H1 (cell line): ENCODE measurements at regions not wholly inside any gene's neighbourhood (a gene's known extent, or its start where the extent isn't known, plus 50 kb on each side); places are given as distances from the start of the nearest gene placed in this dataset.

ENCODE experiments used
- CTCF ChIA-PET: fragments of 300-600 bp; sonication (Branson Sonifier 250); formaldehyde crosslinking; loops from one replicate; lab custom pipeline; 2021; ENCODE audit not compliant: partially characterized antibody; lab: Charles Lee
- POLR2A ChIA-PET: fragments of 300-600 bp; sonication (Branson Sonifier 250); formaldehyde crosslinking; loops from one replicate; lab custom pipeline; 2021; ENCODE audit warnings: inconsistent platforms; ENCODE audit not compliant: partially characterized antibody; lab: Charles Lee
- DNase-seq, 2 experiments: peaks; one replicate each; pipeline versions ENCODE4 v3.0.0 to v3.0.0-alpha.2; 2010 to 2022; ENCODE audit warnings: low spot score in 2 of 2, low read depth in 1 of 2, mixed read lengths in 1 of 2
- FAIRE-seq: peaks from 2 replicates; lab custom pipeline; 2011; peaks lifted over from hg19 to GRCh38; lab: Jason Lieb, UNC
- H2AFZ ChIP-seq: 2 replicates; pipeline ENCODE4 v1.8.1; 2012; ENCODE audit warnings: low read length, inconsistent platforms
- H2AK5ac ChIP-seq: 2 replicates; pipeline ENCODE4 v1.6.1; 2013; ENCODE audit warnings: low read depth, low read length
- H2BK120ac ChIP-seq: replicated peaks from 2 replicates; pipeline ENCODE3; 2013; ENCODE audit warnings: low read depth, low read length, inconsistent platforms
- H2BK12ac ChIP-seq: 2 replicates; pipeline ENCODE4 v1.6.1; 2013; ENCODE audit warnings: low read depth, low read length
- H2BK15ac ChIP-seq: 2 replicates; pipeline ENCODE4 v1.6.1; 2013; ENCODE audit warnings: low read length
- H2BK20ac ChIP-seq: 2 replicates; pipeline ENCODE4 v1.6.1; 2013; ENCODE audit warnings: low read length
- H2BK5ac ChIP-seq: 2 replicates; pipeline ENCODE4 v1.6.1; 2013; ENCODE audit warnings: low read depth, low read length
- H3K14ac ChIP-seq: 2 replicates; pipeline ENCODE4 v1.6.1; 2013; ENCODE audit warnings: inconsistent platforms; ENCODE audit not compliant: insufficient read length
- H3K18ac ChIP-seq: 2 replicates; pipeline ENCODE4 v1.6.1; 2013; ENCODE audit warnings: low read length; ENCODE audit errors: extremely low read depth
- H3K23ac ChIP-seq: 2 replicates; pipeline ENCODE4 v1.6.1; 2013; ENCODE audit warnings: inconsistent platforms; ENCODE audit not compliant: insufficient read length
- H3K23me2 ChIP-seq: 2 replicates; pipeline ENCODE4 v1.6.1; 2013; ENCODE audit warnings: low read depth, low read length
- H3K27ac ChIP-seq: 2 replicates; pipeline ENCODE4 v1.6.1; 2011; ENCODE audit warnings: low read depth, low read length, inconsistent platforms
- H3K27me3 ChIP-seq, 4 experiments: replicated peaks in 1 of 4; 1 replicate in 1 of 4; 2 replicates in 3 of 4; pipeline versions ENCODE4 v1.6.1 to v1.8.1; 2011 to 2013; ENCODE audit warnings: low read length in 3 of 4, mild to moderate bottlenecking in 3 of 4, inconsistent platforms in 2 of 4, mixed read lengths in 2 of 4, moderate library complexity in 1 of 4; ENCODE audit not compliant: control insufficient read depth in 3 of 4, insufficient read depth in 3 of 4; ENCODE audit errors: extremely low read depth in 1 of 4
- H3K36me3 ChIP-seq, 4 experiments: 2 replicates each; pipeline versions ENCODE4 v1.6.1 to v1.8.1; 2011 to 2013; ENCODE audit warnings: mild to moderate bottlenecking in 4 of 4, low read length in 3 of 4, moderate library complexity in 2 of 4, control low read depth in 1 of 4, inconsistent platforms in 1 of 4; ENCODE audit not compliant: insufficient read depth in 4 of 4, control insufficient read depth in 2 of 4
- H3K4ac ChIP-seq: replicated peaks from 2 replicates; pipeline ENCODE3; 2013; ENCODE audit warnings: low read length, low read depth, mixed read lengths, inconsistent platforms; ENCODE audit not compliant: insufficient read length
- H3K4me1 ChIP-seq, 4 experiments: replicated peaks in 1 of 4; 1 replicate in 1 of 4; 2 replicates in 3 of 4; pipeline versions ENCODE4 v1.6.1 to v1.8.1; 2011 to 2013; ENCODE audit warnings: low read length in 3 of 4, inconsistent platforms in 2 of 4, mixed read lengths in 1 of 4; ENCODE audit not compliant: insufficient read depth in 4 of 4, control insufficient read depth in 3 of 4
- H3K4me2 ChIP-seq, 2 experiments: 2 replicates each; pipeline versions ENCODE4 v1.6.1 to v1.8.1; 2011 to 2013; ENCODE audit warnings: low read depth in 2 of 2, low read length in 2 of 2, control low read depth in 1 of 2, inconsistent platforms in 1 of 2, mild to moderate bottlenecking in 1 of 2; ENCODE audit not compliant: insufficient read depth in 1 of 2
- H3K4me3 ChIP-seq, 4 experiments: fragments of 200-600, 300-600 bp in 1 of 4; sonication (generic), shearing (Covaris generic), sonication (Bioruptor Twin) in 1 of 4; 2 replicates each; pipeline versions ENCODE4 v1.5.1 to v1.8.1; 2011 to 2016; ENCODE audit warnings: low read length in 4 of 4, low read depth in 3 of 4, control low read depth in 2 of 4, inconsistent platforms in 2 of 4, mild to moderate bottlenecking in 2 of 4, mixed read lengths in 1 of 4, moderate library complexity in 1 of 4; ENCODE audit not compliant: insufficient read depth in 2 of 4; ENCODE audit errors: extremely low read depth in 1 of 4
- H3K56ac ChIP-seq: replicated peaks from 2 replicates; pipeline ENCODE3; 2013; ENCODE audit warnings: low read depth, mild to moderate bottlenecking, mixed read lengths, low read length, inconsistent platforms; ENCODE audit not compliant: insufficient read length
- H3K79me1 ChIP-seq: 2 replicates; pipeline ENCODE4 v1.6.1; 2013; ENCODE audit warnings: low read depth, low read length, control low read depth
- H3K79me2 ChIP-seq, 2 experiments: 2 replicates each; pipeline versions ENCODE4 v1.6.1 to v1.8.1; 2012 to 2013; ENCODE audit warnings: low read length in 2 of 2, mild to moderate bottlenecking in 2 of 2, inconsistent platforms in 1 of 2; ENCODE audit not compliant: insufficient read depth in 2 of 2, control insufficient read depth in 1 of 2
- H3K9ac ChIP-seq, 4 experiments: replicated peaks in 1 of 4; 1 replicate in 1 of 4; 2 replicates in 3 of 4; pipeline versions ENCODE4 v1.6.1 to v1.8.1; 2011 to 2013; ENCODE audit warnings: low read depth in 3 of 4, low read length in 3 of 4, control low read depth in 2 of 4, mild to moderate bottlenecking in 2 of 4, moderate library complexity in 2 of 4, inconsistent platforms in 1 of 4; ENCODE audit errors: extremely low read depth in 1 of 4
- H3K9me3 ChIP-seq, 2 experiments: 2 replicates each; pipeline versions ENCODE4 v1.6.1 to v1.8.1; 2012 to 2013; ENCODE audit warnings: mild to moderate bottlenecking in 2 of 2, moderate library complexity in 2 of 2, control low read depth in 1 of 2, inconsistent platforms in 1 of 2, low read depth in 1 of 2, low read length in 1 of 2, mixed read lengths in 1 of 2; ENCODE audit not compliant: insufficient read depth in 2 of 2
- H4K20me1 ChIP-seq, 2 experiments: replicated peaks in 1 of 2; 2 replicates each; pipeline versions ENCODE3 to v1.8.1; 2011 to 2013; ENCODE audit warnings: inconsistent platforms in 2 of 2, low read length in 2 of 2, mild to moderate bottlenecking in 1 of 2; ENCODE audit not compliant: insufficient read depth in 2 of 2, control insufficient read depth in 1 of 2
- H4K5ac ChIP-seq: 2 replicates; pipeline ENCODE4 v1.6.1; 2013; ENCODE audit warnings: low read length, low read depth, mixed read lengths, inconsistent platforms; ENCODE audit not compliant: insufficient read length
- H4K8ac ChIP-seq: 2 replicates; pipeline ENCODE4 v1.8.0; 2013; ENCODE audit warnings: mild to moderate bottlenecking, moderate library complexity, low read length, inconsistent platforms; ENCODE audit not compliant: insufficient read depth; ENCODE audit errors: extremely low read depth
- H4K91ac ChIP-seq: replicated peaks from 2 replicates; pipeline ENCODE3; 2013; ENCODE audit warnings: low read length, mixed read lengths, inconsistent platforms; ENCODE audit not compliant: insufficient read length
- CTCF ChIP-seq, 3 experiments: IDR thresholded peaks; 1 replicate in 2 of 3; 2 replicates in 1 of 3; pipeline versions ENCODE4 v1.5.1 to v1.6.1; 2011; ENCODE audit warnings: low read length in 3 of 3, mild to moderate bottlenecking in 3 of 3, inconsistent platforms in 2 of 3, low read depth in 1 of 3, moderate library complexity in 1 of 3; ENCODE audit not compliant: insufficient read depth in 1 of 3; ENCODE audit errors: control extremely low read depth in 1 of 3
- RAD21 ChIP-seq, 2 experiments: IDR thresholded peaks in 1 of 2; conservative IDR thresholded peaks in 1 of 2; 2 replicates each; pipeline ENCODE4 v1.6.1; 2011; ENCODE audit warnings: low read depth in 2 of 2, low read length in 2 of 2, improper control_type of control experiment in 1 of 2, inconsistent platforms in 1 of 2, mild to moderate bottlenecking in 1 of 2, moderate library complexity in 1 of 2
- whole genome bisulfite sequencing, 2 experiments: shearing (Covaris generic) in 1 of 2; methylation state at CpG; one replicate each; pipeline versions ENCODE4 v1.1.6 to v1.1.7; 2013 to 2015; ENCODE audit warnings: low lambda C conversion rate in 2 of 2, mixed read lengths in 2 of 2, inconsistent platforms in 1 of 2, low coverage in 1 of 2, missing lambda C conversion rate in 1 of 2; ENCODE audit not compliant: insufficient replicate concordance in 2 of 2, insufficient coverage in 1 of 2, insufficient read length in 1 of 2; ENCODE audit errors: extremely low coverage in 1 of 2, missing lambda C conversion rate in 1 of 2; 5-methylcytosine and 5-hydroxymethylcytosine counted together

DNA sequence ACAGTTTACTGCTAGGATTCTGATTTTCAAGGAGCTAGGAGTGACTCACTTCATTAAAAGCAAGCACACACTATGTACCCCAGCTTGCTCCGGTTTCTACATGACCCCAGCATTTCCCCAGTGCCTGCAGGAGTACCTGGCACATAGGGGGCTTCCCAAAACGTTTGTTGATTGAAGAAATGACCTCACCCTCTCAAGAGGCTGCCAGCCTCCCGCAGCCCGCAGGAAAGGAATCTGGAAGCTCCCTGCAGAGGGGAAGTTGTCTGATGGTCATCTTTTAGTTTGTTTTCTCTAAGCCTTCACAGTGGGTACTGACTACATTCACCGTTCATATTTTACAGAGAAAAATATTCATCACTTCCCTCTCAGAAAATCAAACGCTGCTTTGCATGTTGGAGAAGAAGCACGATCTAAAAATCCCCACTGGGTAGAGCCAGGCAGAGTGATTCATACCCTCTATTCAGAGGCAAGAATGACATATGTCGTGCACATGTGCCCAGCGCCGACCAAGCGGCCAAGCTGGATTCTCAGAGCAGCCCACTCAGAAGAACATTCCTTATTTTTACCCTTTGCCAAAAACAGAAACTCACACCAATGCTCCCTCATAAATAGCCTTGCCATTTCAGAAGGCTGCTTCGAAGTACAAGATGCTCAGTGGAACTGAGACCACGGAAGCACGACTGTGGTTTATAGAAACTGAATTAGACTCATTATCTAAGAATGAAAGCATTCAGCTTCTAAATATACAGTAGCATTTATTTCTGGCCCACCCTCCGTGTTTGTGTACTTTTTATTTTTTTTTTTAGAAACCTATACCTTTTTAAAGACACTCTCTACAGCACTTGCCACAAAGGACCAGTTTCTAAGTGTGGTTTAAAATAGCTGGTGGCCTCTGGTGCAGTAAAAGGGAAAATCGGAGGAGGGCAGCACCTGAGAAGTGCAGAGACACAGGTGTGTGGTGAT, 143.2 kb downstream of the MIS18A start:
- CTCF ChIA-PET: interaction anchor here (1.0 to 1.6 kb wide), 6 partner anchors 10 to 161 kb away, joined by 3 to 5 read pairs (median 4); no protein-coding TSS in a partner anchor
- Histone ChIP-seq H2BK5ac (no peak overlapping the region), H3K18ac (no peak overlapping the region), H2BK15ac (no peak overlapping the region), H3K4ac (no peak overlapping the region), H2AK5ac (no peak overlapping the region), H3K79me2 (no peaks in the 10 kb centered on the region), H3K27me3 (no peaks in the 10 kb centered on the region), H4K5ac (no peak overlapping the region), H3K23ac (no peak overlapping the region), H3K4me1 (no peaks in the 10 kb centered on the region; a peak in 1 of 7 replicates), H3K4me2 (no peak overlapping the region), H3K79me1 (no peaks in the 10 kb centered on the region), H2BK20ac (no peak overlapping the region), H2BK12ac (no peak overlapping the region), H2AFZ (no peak overlapping the region), H2BK120ac (no peak overlapping the region), H4K8ac (no peak overlapping the region), H3K36me3 (no peaks in the 10 kb centered on the region), H3K56ac (no peak overlapping the region), H3K27ac (no peak overlapping the region), H3K4me3 (no peak overlapping the region), H3K9ac (no peak overlapping the region), H4K20me1 (no peaks in the 10 kb centered on the region), H3K9me3 (0 out of 4 replicates have a peak, but pooled peaks cover 0 to 6% of the 10 kb centered on the region in 2 experiments), H4K91ac (no peak overlapping the region), H3K14ac (no peak overlapping the region), H3K23me2 (no peaks in the 10 kb centered on the region)
- DNase-seq (peak in 1 of 2 experiments; percentile 31), FAIRE-seq (no peak)
- POLR2A ChIA-PET: no interaction called here
- WGBS, 2 experiments: 85% methylated on average over 16 of the region's 16 CpGs; no CpG with 5 or more reads in 1 of the 2 experiments
- TF ChIP-seq RAD21 (IDR thresholded peaks at IDR 0.05 in 1 of 2, conservative IDR thresholded peaks at IDR 0.05 in 1 of 2; ENCODE audit: low read depth in 2 of 2, low read length in 2 of 2): peak in 1 of 2 experiments; percentile 41; a peak in 1 of 4 replicates
- 0 out of 4 replicates have a peak, but pooled peaks of 1 of the 3 experiments have one; percentile 17 for TF ChIP-seq CTCF (IDR thresholded peaks at IDR 0.05; ENCODE audit: control extremely low read depth in 1 of 3, insufficient read depth in 1 of 3, low read depth in 1 of 3, low read length in 3 of 3)
